Spleen (tissue), 11 donors: ENCODE measurements at regions not wholly inside any gene's neighbourhood (a gene's known extent, or its start where the extent isn't known, plus 50 kb on each side); places are given as distances from the start of the nearest gene placed in this dataset.

Source experiments
- DNase-seq: peaks from one replicate; pipeline ENCODE4 v3.0.0-alpha.2; 2020
- H3K27ac ChIP-seq, 8 donors: fragments of 200-600 bp; sonication (generic) in 7 of 8; 1 replicate in 4 of 8; 2 replicates in 4 of 8; pipeline versions ENCODE4 v1.5.0 to v1.8.0; 2016 to 2021; ENCODE audit warnings: inconsistent platforms in 4 of 8, mild to moderate bottlenecking in 4 of 8, moderate library complexity in 1 of 8
- H3K27me3 ChIP-seq, 7 donors: fragments of 200-600 bp; sonication (generic) in 6 of 7; replicated peaks in 1 of 7; 1 replicate in 4 of 7; 2 replicates in 3 of 7; pipeline versions ENCODE4 v1.5.0 to v1.8.0; 2016 to 2021; ENCODE audit warnings: inconsistent platforms in 3 of 7, mild to moderate bottlenecking in 1 of 7
- H3K36me3 ChIP-seq, 6 donors: fragments of 200-600 bp; sonication (generic) in 5 of 6; 1 replicate in 4 of 6; 2 replicates in 2 of 6; pipeline versions ENCODE4 v1.5.0 to v1.8.0; 2016 to 2021; ENCODE audit warnings: inconsistent platforms in 2 of 6
- H3K4me1 ChIP-seq, 6 donors: fragments of 200-600 bp; sonication (generic) in 5 of 6; 1 replicate in 3 of 6; 2 replicates in 3 of 6; pipeline versions ENCODE4 v1.5.0 to v1.8.0; 2016 to 2021; ENCODE audit warnings: inconsistent platforms in 3 of 6
- H3K4me3 ChIP-seq, 8 donors: fragments of 200-600 bp; sonication (generic) in 7 of 8; 1 replicate in 4 of 8; 2 replicates in 4 of 8; pipeline versions ENCODE4 v1.5.0 to v1.8.0; 2016 to 2021; ENCODE audit warnings: inconsistent platforms in 4 of 8, mild to moderate bottlenecking in 4 of 8, moderate library complexity in 2 of 8
- H3K9me3 ChIP-seq, 8 donors: fragments of 200-600 bp; sonication (generic) in 7 of 8; 1 replicate in 4 of 8; 2 replicates in 4 of 8; pipeline versions ENCODE4 v1.5.0 to v1.8.0; 2016 to 2021; ENCODE audit warnings: inconsistent platforms in 4 of 8
- POLR2A ChIP-seq, 3 donors: fragments of 450-650 bp; IDR thresholded peaks; one replicate each; pipeline ENCODE4 v1.5.1; 2017; ENCODE audit warnings: antibody characterized with exemption in 3 of 3, mild to moderate bottlenecking in 1 of 3
- POLR2AphosphoS5 ChIP-seq, 3 donors: sonication (generic); formaldehyde crosslinking; IDR thresholded peaks; one replicate each; pipeline ENCODE4 v1.5.1; 2017; ENCODE audit warnings: antibody characterized with exemption in 3 of 3
- WGBS, 5 donors: extraction: QIAGEN DNeasy Blood & Tissue Kit in 3 of 5; methylation state at CpG; one replicate each; pipeline versions ENCODE4 v1.1.5 to v1.1.7; 2013 to 2018; 5-methylcytosine and 5-hydroxymethylcytosine counted together
- intact Hi-C: fragments of 100-400 bp; cut with DNase I; formaldehyde crosslinking; loops from one replicate; pipeline ENCODE4 v1.15.0; 2023; ENCODE audit warnings: low total_unique reads
- TF ChIP-seq, protein P1 (sequence below), 11 experiments: fragments of 200-600 bp in 7 of 11; fragments of 450-650 bp in 4 of 11; sonication (generic) in 4 of 11; IDR thresholded peaks in 8 of 11; conservative IDR thresholded peaks in 3 of 11; 1 replicate in 7 of 11; 2 replicates in 4 of 11; pipeline versions ENCODE4 v1.4.0 to v1.8.0; 2016 to 2021; ENCODE audit warnings: antibody characterized with exemption in 11 of 11, inconsistent platforms in 4 of 11, mild to moderate bottlenecking in 1 of 11
- donor health status: healthy with polysubstance abuse.
- donor health status: DM: no; HTN: no; CAD: no; lungs with moderate emphysema.
- donor health status: DM: no; HTN: no; CAD: no.
- donor health status: Bipolar disorder and iron deficiency.
- donor health status: healthy.
- donor health status: DM: no; HTN: no; CAD: no.
- donor health status: DM: yes; HTN: yes; CAD: no.

DNA sequence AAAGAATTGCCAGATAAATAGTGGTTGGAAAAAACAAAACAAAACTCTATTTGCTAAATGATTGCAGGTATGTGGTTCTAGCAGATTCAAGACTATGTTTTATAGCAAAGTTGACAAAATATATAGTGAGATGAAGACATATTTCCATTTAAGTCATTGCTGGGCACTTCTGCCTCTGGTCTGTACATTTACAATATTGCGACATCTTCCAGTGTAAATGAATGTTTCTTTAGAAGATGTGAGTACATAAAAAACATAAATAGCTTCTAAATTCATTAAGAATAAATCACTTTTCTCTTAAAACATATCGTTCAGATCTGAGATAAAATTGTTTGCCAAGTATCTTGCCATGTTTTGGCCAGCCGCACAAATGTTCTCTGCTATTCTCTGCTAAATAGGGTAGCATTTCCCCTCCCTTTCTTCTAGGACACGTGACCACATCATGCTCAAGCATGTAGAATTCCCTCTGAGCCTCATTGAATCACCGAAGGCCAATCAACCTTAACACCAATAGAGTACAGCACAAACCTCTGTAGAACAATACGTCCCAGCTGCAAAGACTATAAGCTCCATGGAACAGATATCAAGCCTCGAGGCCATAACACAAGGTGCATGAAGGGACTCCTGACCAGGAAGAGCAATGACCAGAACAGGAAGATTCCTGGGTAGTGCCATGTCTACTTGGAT lies 1173.3 kb downstream of the GATA3 start:
- intact Hi-C loops = no loop called here
- Histone ChIP-seq H3K27me3 (peaks cover 0 to 46% (median 0%) of the 10 kb centered on the region in 7 donors), H3K27ac (no peak overlapping the region), H3K36me3 (no peaks in the 10 kb centered on the region), H3K9me3 (no peaks in the 10 kb centered on the region), H3K4me1 (no peaks in the 10 kb centered on the region), H3K4me3 (no peak overlapping the region)
- DNase-seq = no peak
- no peak for TF ChIP-seq POLR2AphosphoS5 (IDR thresholded peaks at IDR 0.05)
- TF ChIP-seq, protein P1, sequence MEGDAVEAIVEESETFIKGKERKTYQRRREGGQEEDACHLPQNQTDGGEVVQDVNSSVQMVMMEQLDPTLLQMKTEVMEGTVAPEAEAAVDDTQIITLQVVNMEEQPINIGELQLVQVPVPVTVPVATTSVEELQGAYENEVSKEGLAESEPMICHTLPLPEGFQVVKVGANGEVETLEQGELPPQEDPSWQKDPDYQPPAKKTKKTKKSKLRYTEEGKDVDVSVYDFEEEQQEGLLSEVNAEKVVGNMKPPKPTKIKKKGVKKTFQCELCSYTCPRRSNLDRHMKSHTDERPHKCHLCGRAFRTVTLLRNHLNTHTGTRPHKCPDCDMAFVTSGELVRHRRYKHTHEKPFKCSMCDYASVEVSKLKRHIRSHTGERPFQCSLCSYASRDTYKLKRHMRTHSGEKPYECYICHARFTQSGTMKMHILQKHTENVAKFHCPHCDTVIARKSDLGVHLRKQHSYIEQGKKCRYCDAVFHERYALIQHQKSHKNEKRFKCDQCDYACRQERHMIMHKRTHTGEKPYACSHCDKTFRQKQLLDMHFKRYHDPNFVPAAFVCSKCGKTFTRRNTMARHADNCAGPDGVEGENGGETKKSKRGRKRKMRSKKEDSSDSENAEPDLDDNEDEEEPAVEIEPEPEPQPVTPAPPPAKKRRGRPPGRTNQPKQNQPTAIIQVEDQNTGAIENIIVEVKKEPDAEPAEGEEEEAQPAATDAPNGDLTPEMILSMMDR (IDR thresholded peaks at IDR 0.05 in 8 of 11, conservative IDR thresholded peaks at IDR 0.05 in 3 of 11) = no peak
- TF ChIP-seq POLR2A (IDR thresholded peaks at IDR 0.05) = no peak
- 78 to 86% (median 84%) methylated on average over 7 of the region's 7 CpGs for WGBS, 5 donors

DNA sequence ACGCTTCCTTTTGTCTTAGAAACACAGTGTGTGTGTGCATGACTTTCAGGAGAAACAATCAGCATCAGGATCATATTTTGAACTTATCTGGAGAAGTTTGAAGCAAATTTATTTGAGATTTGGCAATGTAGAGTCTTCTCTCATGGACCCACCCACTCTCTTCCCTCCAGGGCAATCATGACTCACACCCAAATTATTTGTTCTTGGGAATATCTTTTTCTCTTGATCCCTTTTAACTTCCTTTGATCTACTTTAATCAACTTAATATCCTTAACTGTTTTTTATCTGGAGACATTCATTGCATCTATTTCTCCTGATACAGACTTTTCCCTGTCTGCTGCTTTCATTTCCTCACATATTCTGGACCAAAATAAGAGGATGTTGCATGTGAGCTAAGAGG lies 1174.3 kb downstream of the GATA3 start:
- H3K9me3 ChIP-seq = no peaks in the 10 kb centered on the region
- WGBS, 5 donors = 77 to 100% (median 93%) methylated on average over 1 of the region's 1 CpG
- no peaks in the 10 kb centered on the region for H3K36me3 ChIP-seq
- TF ChIP-seq POLR2AphosphoS5 (IDR thresholded peaks at IDR 0.05) (no peak), POLR2A (IDR thresholded peaks at IDR 0.05) (no peak)
- TF ChIP-seq, protein P1 (IDR thresholded peaks at IDR 0.05 in 8 of 11, conservative IDR thresholded peaks at IDR 0.05 in 3 of 11) = no peak
- intact Hi-C loops = no loop called here
- H3K4me3 ChIP-seq = no peak overlapping the region
- peaks cover 0 to 46% (median 0%) of the 10 kb centered on the region in 7 donors for H3K27me3 ChIP-seq
- H3K27ac ChIP-seq = no peak overlapping the region
- H3K4me1 ChIP-seq = no peaks in the 10 kb centered on the region
- DNase-seq = no peak

DNA sequence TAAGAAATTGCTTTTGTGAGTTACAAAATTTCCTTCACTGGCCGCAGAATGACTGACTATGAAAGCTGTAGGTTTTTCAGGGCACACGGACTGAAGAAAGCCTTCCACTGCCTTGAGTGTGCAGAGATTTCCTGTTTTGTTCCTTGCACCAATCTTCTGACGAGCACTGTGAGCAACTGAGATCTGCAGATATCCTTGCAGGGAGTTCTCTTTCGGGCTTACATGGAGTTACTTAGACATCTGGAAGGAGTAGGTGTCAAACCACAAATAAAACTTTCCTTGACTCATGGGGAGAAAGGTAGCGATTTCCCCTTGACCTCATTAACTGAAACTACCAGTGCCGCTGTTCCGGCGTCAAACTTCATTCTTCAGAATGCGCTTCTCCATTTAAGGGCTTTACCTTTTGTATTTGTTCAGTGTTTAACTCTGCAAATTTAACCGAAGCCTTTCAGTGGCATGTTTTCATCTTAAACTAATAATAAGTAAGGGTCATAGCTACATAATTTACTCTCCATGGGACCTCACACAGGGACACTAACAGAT lies 1175.3 kb downstream of the GATA3 start:
- no peaks in the 10 kb centered on the region for H3K36me3 ChIP-seq
- WGBS, 5 donors = 46 to 75% (median 58%) methylated on average over 10 of the region's 10 CpGs
- H3K27ac ChIP-seq = no peak overlapping the region
- H3K4me1 ChIP-seq = no peaks in the 10 kb centered on the region
- TF ChIP-seq POLR2A (IDR thresholded peaks at IDR 0.05) (no peak), POLR2AphosphoS5 (IDR thresholded peaks at IDR 0.05) (no peak)
- TF ChIP-seq, protein P1 (IDR thresholded peaks at IDR 0.05 in 8 of 11, conservative IDR thresholded peaks at IDR 0.05 in 3 of 11) = no peak
- H3K4me3 ChIP-seq = no peak overlapping the region
- no peaks in the 10 kb centered on the region for H3K9me3 ChIP-seq
- DNase-seq = no peak
- intact Hi-C loops = no loop called here
- H3K27me3 ChIP-seq = peaks cover 0 to 46% (median 0%) of the 10 kb centered on the region in 7 donors

DNA sequence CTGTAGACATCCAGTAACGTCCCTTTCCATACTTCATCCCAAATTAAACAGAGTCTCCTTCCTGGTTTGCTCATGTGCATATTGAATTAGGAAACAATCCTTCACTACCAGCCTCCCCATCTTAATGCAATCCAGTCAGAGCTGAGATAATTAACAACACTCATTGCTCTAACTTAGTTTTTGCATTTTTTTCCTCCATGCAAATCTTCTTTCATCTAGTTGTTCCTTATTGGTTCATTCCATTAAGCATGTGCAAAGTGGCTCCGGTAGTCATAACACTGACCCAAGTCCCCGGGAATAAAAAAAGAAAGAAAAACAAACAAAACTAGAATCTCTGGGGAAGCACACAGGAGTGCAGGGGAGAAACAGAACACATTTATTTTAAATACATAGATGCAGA lies 1176.1 kb downstream of the GATA3 start:
- intact Hi-C loops = no loop called here
- Histone ChIP-seq H3K27ac (no peak overlapping the region), H3K4me1 (no peaks in the 10 kb centered on the region), H3K36me3 (no peaks in the 10 kb centered on the region), H3K4me3 (no peak overlapping the region), H3K9me3 (no peaks in the 10 kb centered on the region), H3K27me3 (peaks cover 0 to 46% (median 3%) of the 10 kb centered on the region in 7 donors)
- TF ChIP-seq POLR2A (IDR thresholded peaks at IDR 0.05) (no peak), POLR2AphosphoS5 (IDR thresholded peaks at IDR 0.05) (no peak)
- TF ChIP-seq, protein P1 (IDR thresholded peaks at IDR 0.05 in 8 of 11, conservative IDR thresholded peaks at IDR 0.05 in 3 of 11) = no peak
- no peak for DNase-seq
- WGBS, 5 donors = 59 to 71% (median 64%) methylated on average over 3 of the region's 3 CpGs
